GM21381 (cell line): ENCODE measurements at regions not wholly inside any gene's neighbourhood (a gene's known extent, or its start where the extent isn't known, plus 50 kb on each side); places are given as distances from the start of the nearest gene placed in this dataset.
"Not testable (repeated sequence)": the region's sequence is repeated elsewhere in the genome, so short reads cannot be mapped to it uniquely, and the experiment has no call there.

Source experiments
- ATAC-seq: cut with Tn5 transposase; IDR thresholded peaks from one replicate; pipeline ENCODE4 v1.9.1; 2021; ENCODE audit warnings: mild to moderate bottlenecking, moderate library complexity; ENCODE audit not compliant: unreplicated experiment

GRCh38 chr3:118162627-118163588, 871.7 kb downstream of the IGSF11 start:
- not testable (repeated sequence) for ATAC-seq

GRCh38 chr3:118165413-118165812, 869.2 kb downstream of the IGSF11 start:
- no peak for ATAC-seq

GRCh38 chr3:118167571-118167970, 867.1 kb downstream of the IGSF11 start:
- ATAC-seq, result no peak

- ATAC-seq, result no peak
Observed at GRCh38 chr3:118168175-118168574, 866.5 kb downstream of the IGSF11 start.

- no peak for ATAC-seq
Observed at GRCh38 chr3:118171236-118171852, 863.3 kb downstream of the IGSF11 start.

- ATAC-seq, result no peak
Observed at GRCh38 chr3:118180853-118181252, 853.8 kb downstream of the IGSF11 start.

GRCh38 chr3:118181274-118181673, 853.4 kb downstream of the IGSF11 start:
- ATAC-seq, result no peak

GRCh38 chr3:118186051-118186450, 848.6 kb downstream of the IGSF11 start:
- no peak for ATAC-seq

- no peak for ATAC-seq
Observed at GRCh38 chr3:118187221-118187620, 847.4 kb downstream of the IGSF11 start.

GRCh38 chr3:118196183-118196582, 838.5 kb downstream of the IGSF11 start:
- ATAC-seq, result no peak

GRCh38 chr3:118199044-118199443, 835.6 kb downstream of the IGSF11 start:
- ATAC-seq, result no peak

GRCh38 chr3:118204052-118204656, 830.5 kb downstream of the IGSF11 start:
- ATAC-seq, result no peak

GRCh38 chr3:118207271-118207670, 827.4 kb downstream of the IGSF11 start:
- no peak for ATAC-seq

- ATAC-seq, result no peak
Observed at GRCh38 chr3:118208642-118209041, 826.0 kb downstream of the IGSF11 start.

- ATAC-seq, result no peak
Observed at GRCh38 chr3:118213892-118214291, 820.8 kb downstream of the IGSF11 start.

GRCh38 chr3:118226206-118226605, 808.4 kb downstream of the IGSF11 start:
- no peak for ATAC-seq

- no peak for ATAC-seq
Observed at GRCh38 chr3:118227191-118227590, 807.5 kb downstream of the IGSF11 start.

- no peak for ATAC-seq
Observed at GRCh38 chr3:118228151-118228550, 806.5 kb downstream of the IGSF11 start.

- ATAC-seq, result no peak
Observed at GRCh38 chr3:118229196-118229595, 805.5 kb downstream of the IGSF11 start.

- ATAC-seq, result no peak
Observed at GRCh38 chr3:118231578-118231977, 803.1 kb downstream of the IGSF11 start.

GRCh38 chr3:118239253-118239652, 795.4 kb downstream of the IGSF11 start:
- no peak for ATAC-seq

- ATAC-seq, result no peak
Observed at GRCh38 chr3:118244761-118245160, 789.9 kb downstream of the IGSF11 start.
